Panc1 (cell line): ENCODE measurements at regions not wholly inside any gene's neighbourhood (a gene's known extent, or its start where the extent isn't known, plus 50 kb on each side); places are given as distances from the start of the nearest gene placed in this dataset.

Experiments
- POLR2AphosphoS5 ChIP-seq: IDR thresholded peaks from 2 replicates; pipeline ENCODE4 v1.6.1; 2012; ENCODE audit warnings: mild to moderate bottlenecking, low read depth, low read length, moderate library complexity
- SIN3A ChIP-seq: IDR thresholded peaks from 2 replicates; pipeline ENCODE4 v1.6.1; 2012; ENCODE audit warnings: low read depth, mild to moderate bottlenecking, low read length, moderate library complexity, borderline replicate concordance; ENCODE audit not compliant: insufficient read depth
- TF ChIP-seq, protein P1 (sequence below): fragments of 450-650 bp; IDR thresholded peaks from 2 replicates; pipeline ENCODE4 v1.5.1; 2017; ENCODE audit warnings: mild to moderate bottlenecking
- TF ChIP-seq, protein P2 (sequence below), 2 experiments: IDR thresholded peaks; 2 replicates each; pipeline ENCODE4 v1.6.1; 2011 to 2012; ENCODE audit warnings: low read depth in 2 of 2, control low read depth in 1 of 2, low read length in 1 of 2, mild to moderate bottlenecking in 1 of 2, moderate library complexity in 1 of 2; ENCODE audit not compliant: insufficient read depth in 1 of 2

DNA sequence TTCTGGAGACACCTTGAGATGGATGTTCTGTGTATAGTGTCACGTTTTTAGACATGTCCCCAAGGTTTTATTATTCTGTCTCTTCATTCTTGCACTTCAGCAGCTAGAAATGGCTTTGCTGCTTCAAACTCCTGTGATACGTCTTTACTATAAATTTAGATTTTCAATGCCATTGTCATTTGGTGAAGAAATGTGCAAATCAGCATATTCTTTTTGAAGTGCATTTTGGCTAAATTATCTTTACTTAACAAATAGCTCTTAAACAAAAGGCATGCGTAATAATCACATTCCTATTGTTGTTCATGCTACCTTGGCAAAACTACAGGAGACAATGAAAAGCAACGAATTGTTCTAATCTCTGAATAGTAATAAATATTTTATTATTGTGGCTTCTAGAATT is 502.9 kb upstream of the SYT1 start:
- TF ChIP-seq, protein P1, sequence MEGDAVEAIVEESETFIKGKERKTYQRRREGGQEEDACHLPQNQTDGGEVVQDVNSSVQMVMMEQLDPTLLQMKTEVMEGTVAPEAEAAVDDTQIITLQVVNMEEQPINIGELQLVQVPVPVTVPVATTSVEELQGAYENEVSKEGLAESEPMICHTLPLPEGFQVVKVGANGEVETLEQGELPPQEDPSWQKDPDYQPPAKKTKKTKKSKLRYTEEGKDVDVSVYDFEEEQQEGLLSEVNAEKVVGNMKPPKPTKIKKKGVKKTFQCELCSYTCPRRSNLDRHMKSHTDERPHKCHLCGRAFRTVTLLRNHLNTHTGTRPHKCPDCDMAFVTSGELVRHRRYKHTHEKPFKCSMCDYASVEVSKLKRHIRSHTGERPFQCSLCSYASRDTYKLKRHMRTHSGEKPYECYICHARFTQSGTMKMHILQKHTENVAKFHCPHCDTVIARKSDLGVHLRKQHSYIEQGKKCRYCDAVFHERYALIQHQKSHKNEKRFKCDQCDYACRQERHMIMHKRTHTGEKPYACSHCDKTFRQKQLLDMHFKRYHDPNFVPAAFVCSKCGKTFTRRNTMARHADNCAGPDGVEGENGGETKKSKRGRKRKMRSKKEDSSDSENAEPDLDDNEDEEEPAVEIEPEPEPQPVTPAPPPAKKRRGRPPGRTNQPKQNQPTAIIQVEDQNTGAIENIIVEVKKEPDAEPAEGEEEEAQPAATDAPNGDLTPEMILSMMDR: no peak
- TF ChIP-seq POLR2AphosphoS5 (no peak), SIN3A (no peak)
- TF ChIP-seq, protein P2, sequence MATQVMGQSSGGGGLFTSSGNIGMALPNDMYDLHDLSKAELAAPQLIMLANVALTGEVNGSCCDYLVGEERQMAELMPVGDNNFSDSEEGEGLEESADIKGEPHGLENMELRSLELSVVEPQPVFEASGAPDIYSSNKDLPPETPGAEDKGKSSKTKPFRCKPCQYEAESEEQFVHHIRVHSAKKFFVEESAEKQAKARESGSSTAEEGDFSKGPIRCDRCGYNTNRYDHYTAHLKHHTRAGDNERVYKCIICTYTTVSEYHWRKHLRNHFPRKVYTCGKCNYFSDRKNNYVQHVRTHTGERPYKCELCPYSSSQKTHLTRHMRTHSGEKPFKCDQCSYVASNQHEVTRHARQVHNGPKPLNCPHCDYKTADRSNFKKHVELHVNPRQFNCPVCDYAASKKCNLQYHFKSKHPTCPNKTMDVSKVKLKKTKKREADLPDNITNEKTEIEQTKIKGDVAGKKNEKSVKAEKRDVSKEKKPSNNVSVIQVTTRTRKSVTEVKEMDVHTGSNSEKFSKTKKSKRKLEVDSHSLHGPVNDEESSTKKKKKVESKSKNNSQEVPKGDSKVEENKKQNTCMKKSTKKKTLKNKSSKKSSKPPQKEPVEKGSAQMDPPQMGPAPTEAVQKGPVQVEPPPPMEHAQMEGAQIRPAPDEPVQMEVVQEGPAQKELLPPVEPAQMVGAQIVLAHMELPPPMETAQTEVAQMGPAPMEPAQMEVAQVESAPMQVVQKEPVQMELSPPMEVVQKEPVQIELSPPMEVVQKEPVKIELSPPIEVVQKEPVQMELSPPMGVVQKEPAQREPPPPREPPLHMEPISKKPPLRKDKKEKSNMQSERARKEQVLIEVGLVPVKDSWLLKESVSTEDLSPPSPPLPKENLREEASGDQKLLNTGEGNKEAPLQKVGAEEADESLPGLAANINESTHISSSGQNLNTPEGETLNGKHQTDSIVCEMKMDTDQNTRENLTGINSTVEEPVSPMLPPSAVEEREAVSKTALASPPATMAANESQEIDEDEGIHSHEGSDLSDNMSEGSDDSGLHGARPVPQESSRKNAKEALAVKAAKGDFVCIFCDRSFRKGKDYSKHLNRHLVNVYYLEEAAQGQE (IDR thresholded peaks at IDR 0.05; ENCODE audit: insufficient read depth in 1 of 2, low read depth in 2 of 2, low read length in 1 of 2): no peak
